Amniotic epithelial cell (primary cell): ENCODE measurements at regions not wholly inside any gene's neighbourhood (a gene's known extent, or its start where the extent isn't known, plus 50 kb on each side); places are given as distances from the start of the nearest gene placed in this dataset.

Source experiments
- DNase-seq: peaks from one replicate; pipeline ENCODE4 v3.0.0-alpha.2; 2010; ENCODE audit warnings: low read depth

DNA sequence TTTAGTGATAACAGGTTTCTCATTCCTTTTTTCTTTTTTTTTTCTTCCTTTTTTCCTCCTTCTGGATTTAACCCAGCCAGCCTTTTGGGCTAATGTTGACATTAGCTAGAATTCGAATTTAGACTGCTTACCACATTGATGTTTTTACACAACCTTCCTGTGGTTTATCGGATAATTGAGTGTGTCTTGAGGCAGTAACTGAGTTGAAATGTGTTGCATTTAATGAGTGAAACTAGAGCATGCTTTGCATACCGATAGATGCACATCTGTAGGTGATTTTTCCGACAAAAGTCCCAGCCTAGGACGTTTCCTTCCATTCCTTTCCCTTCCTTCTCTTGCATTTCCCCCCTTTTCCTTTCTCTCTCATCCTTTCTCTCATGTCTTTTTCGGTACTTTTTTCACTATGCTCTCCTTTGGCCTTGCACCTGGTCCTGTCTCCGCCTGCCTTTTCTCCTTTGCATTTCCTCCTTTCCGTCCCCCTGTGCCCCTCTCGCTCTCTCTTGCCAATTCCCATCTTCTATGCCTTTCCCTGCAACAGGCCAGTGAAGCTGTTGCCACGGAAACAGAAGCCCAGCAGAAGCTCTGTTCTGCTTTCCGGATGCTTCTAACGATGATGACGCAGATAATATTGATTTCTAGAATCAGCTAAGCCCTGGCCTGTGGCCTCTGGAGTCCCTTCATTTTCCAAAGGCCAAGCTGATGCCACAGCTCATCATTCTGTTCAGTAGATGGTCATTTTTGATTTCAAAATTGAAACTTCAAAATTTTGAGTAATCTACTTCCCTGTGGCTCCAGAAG, 76.1 kb downstream of the SLC25A47 start:
- DNase-seq, result no peak

DNA sequence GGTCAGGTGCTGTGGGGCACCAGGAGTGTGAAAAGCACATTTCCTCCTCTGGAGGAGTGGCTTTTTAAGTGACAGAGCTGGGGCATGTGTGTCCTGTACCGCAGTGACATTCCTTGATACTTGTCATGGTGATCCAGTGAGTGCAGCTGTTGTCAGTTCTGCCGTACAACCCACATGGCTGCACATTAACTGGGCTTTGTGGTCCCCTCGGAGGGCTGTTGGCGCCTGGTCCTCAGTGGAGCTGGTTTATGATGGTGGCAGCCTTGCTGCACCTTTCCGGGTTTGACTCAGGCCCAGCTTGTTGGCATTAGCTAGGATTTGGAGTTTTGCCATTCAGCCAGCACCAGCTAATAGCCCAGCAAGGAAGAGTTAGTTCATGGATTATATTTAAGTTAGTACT, 77.0 kb downstream of the SLC25A47 start:
- no peak for DNase-seq

DNA sequence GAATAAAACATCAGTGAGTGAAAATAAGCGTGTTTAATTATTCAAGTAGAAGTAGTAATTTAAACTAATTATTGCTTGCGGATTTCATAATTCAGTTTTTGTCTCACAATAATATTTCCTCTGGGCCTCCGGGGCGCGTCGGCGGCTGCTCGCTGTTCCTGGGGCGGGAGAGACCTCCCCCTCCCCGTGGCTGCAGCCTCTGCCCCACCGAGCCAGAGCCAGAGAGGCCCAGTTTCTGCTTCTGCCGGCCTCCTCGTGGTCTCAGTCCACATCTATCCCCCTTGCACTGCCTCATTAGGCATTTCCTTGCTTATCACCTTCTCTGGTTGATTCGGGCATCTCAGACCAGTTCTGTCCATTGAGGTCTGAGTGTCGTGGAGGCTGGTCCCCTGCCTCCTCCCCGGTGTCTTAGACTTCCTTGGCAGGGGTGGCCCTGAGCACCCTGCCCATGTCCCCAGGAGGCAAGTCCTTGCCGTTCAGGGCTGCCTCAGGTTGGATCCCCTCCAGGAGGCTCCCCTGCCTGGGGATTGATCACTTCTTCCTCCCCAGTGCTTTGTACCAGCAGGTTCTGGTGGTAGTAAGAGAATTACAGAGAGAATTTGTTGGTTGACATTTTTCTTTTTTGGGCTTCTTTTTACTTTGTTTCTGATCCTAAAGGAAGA, 78.0 kb downstream of the SLC25A47 start:
- no peak for DNase-seq

DNA sequence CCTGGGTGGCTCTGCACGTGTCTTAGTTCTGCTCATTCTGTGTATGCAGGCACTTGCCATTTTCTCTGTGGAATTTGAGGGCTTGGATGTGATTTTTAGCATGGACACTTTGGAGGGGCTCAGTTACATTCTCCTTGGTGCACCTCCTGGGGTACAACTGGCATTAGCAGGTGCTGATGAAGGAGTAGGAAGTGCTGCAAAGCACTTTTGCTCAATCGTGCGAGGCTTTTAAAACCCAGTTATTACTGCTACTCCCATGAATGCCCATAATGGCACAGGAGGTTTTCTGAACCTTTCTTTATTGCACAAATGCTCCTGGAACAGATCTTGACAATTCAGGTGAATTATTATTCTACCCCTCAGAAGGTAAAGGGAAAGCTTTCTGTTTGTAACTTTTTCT, 78.7 kb downstream of the SLC25A47 start:
- DNase-seq, result no peak

DNA sequence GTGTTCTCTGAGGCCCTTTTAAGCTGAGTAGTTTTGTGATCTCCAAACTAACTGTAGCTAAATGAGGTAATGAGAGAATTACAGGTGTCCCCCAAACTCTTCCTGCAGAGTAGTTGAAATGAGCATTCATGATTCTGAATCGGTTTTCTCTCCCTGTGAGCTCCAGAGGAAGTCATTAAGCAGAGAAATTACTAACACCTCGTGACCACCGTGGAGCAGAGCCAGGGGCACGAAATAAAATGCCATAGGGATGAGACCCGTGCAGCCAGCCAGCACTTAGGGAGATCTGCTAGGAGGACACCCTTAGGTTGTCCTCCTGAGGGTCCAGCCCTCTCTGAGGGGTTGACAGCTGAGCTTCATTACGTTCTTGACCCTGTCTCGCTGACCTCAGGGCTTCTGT, 79.5 kb downstream of the SLC25A47 start:
- no peak for DNase-seq

DNA sequence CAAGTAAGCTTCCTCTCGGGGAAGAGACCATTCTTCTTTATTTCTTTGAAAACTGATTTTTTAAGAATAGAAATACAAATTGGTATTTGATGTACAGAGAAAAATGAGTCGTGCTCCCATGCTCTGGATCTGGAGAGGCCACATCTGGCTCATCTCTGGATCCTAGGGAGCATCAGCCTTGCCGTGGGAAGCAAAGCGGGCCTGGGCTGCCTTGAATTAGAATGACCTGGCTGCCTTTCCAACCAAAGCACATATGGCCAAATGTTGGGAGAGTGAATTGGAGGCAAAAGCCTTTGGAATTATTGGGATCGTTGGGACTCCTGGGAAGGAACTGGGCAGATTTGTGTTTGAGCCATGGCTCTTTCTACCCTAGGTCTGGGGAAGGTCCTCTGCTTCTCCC, 80.0 kb downstream of the SLC25A47 start:
- no peak for DNase-seq

DNA sequence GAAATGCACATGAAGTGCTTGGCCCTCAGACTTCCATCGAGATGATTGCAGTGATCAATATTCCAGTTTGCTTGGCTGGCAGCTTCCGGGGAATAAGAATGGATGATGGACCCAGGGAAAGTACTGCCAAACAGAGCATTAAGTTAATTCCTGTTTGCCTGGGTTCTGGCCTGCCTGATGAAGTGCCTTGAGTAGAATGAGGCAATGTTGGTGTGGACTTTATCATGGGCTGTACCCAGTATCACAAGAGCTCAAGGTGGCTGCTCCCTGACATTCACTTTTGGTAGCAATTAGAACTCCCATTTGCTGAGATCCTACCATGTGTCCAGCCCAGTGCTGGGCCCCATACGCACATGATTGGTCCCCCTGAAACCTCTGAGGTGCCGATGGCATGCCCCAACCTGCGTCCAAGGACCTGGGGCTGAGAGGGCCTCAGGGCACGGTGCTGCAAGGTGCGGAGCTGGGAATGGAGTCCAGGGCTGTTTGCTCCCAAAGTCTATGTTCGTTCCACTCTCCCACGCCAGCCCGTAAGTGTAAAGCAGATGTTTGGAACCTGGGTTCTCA, 80.7 kb downstream of the SLC25A47 start:
- DNase-seq, result no peak

DNA sequence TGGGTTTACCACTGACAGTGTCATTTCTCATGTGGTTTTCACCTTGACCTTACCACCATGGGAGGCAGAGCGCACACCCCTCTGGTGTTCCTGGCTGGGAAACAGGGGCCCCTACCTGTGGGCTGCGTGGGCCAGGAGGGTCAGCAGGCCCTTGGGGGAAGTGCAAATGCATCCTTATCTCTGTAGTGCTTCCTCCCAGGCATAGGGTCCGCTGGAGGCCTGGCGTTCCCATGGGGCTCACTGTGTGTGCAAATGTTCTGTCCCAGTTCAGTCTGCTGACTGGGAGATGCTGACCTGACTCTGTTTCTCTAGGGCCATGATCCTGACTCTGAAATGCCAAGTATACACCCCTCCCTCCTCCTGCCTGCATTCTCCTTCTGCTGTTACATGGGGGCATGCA, 81.3 kb downstream of the SLC25A47 start:
- DNase-seq, result no peak

DNA sequence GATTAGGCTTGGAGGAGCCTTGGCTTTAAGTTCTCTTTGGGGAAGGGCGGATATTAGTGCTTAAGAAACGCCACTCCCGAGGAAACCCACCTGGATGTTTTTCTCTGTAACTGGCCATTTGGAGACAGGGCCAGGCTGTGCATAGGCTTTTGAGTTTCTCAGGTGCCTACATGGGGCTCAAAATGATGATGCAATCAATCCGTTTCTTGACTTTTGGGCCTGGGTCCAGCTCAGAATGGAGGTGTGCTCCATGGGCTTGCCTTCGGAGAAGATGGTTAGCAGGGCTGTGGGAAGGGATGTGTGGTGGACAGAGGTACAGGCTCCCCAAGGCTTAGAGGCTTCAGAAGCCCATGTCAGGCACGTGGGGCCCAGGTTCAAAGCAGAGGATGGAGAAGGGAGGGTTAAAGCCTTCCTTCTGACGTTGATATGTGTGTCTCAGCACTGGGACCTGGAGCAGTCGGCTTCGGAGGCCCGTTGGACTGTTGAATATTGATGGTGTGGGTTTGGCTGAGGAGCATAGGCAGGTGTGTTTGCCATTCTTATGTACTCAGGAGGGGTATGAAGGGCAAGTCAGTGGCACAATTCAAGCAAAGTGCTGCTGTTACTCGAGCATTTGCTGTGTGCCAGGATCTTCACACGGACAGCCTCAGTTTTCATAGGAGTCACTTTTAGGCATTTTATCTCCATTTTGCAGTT, 82.8 kb downstream of the SLC25A47 start:
- no peak for DNase-seq

DNA sequence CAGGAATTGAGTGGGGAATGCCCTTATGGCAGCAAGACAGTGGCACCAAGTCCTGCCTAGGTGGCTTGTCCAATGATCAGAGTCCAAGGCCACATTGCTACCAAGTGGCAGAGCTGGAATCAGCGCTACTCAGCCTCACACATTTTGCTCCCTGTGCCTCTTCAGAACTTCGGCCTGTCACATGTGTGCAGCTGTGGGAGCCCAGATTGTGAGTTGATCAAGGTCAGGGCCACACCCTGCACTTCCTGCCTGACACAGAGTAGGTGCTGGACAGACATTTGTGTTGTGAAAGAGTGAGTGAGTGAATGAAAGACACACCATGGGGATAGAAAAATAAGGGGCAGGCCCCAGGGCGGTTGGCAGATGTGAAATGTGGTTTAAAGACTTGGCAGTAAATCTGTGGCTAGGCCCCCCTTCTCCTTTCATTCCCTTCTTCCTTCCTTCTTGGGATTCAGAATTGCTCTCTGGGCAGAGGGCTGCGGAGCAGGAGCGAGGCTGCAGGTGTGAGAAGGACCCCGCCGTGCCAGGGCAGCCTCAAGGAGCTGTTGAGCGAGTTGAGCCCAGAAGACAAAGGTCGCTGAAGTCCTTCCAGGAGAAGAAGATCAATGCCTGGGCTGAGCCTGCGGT, 83.5 kb downstream of the SLC25A47 start:
- DNase-seq, result peak; percentile 39

DNA sequence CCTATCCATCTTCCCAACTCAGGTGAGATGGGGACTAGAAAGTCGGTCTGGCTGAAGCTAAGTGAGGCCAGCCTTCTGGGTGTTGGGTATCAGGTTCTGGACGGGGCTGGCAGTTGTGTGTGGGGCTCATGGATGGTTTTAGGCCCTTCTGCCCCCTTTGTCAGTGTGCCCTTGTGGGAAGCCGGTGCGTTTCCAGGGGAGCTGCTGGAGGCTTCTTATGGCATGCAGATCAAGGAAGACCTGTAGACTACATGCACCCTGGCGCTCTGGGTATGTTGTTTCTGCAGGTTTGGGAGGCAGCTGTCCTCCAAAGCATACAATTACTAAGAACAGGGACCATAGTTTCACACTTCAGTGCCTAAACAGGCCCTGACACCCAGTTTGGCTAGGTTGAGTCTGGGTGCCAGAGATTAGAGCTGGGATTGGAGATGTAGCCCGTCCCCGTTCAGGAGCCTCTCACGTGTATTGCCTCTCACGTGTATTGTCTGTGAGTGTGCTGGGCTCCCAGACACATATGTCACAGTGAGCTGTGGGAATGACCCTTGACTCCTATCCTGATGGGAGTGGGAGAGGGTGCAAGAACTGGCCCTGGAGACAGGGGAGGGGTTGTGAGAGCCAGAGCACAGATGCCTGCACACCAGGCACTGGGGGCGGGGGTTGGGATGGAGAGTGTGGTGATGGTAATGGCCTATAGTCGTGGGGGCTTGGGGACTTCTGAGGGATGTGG, 84.4 kb downstream of the SLC25A47 start:
- no peak for DNase-seq

DNA sequence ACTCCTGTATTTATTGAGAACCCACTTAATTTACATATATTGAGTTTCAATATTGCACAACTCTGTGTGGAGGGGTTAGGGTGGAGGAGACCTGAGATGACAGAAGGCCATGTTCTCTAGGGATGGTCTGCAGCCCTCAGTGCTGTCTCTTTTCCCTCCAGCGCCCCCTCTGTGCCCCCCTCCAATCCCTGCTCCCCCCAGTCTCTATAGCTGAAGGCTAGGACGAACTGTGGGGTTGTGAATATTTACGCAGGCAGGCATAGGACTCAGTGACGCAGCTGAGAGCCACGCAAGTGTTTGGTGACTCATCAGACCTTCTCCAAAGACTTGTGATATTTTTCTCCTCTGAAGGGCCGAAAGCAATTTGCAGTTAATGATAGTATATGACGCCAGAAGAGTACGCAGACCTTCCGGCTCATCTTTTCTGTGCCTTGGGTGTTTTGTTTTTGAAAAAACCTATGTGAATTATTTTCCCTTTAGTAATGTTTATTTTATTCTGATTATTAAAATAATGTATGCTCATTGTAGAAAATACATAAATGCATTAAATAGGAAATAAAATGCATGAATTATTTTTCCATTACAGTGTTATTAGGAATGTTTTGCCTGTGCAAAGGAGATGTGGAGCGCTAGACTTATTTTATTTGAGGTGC, 85.3 kb downstream of the SLC25A47 start:
- peak; percentile 91 for DNase-seq

DNA sequence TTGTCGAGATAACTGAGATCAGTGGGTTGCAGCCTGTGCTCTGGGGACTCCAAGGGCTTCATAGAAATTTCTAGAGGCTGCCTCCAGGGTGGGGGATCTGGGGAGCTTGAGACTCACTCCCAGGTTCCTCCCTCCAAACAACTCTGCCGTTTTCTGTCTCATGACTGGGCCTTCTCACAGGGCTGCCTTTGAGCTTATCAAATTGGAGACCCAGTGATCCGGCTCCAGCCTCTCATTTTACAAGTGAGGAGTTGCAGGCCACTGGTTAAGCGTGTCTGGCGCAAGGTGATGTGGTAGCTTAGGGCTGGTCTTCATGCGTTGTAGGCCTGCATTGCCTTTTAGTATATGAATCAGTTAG, 85.8 kb downstream of the SLC25A47 start:
- peak; percentile 48 for DNase-seq

DNA sequence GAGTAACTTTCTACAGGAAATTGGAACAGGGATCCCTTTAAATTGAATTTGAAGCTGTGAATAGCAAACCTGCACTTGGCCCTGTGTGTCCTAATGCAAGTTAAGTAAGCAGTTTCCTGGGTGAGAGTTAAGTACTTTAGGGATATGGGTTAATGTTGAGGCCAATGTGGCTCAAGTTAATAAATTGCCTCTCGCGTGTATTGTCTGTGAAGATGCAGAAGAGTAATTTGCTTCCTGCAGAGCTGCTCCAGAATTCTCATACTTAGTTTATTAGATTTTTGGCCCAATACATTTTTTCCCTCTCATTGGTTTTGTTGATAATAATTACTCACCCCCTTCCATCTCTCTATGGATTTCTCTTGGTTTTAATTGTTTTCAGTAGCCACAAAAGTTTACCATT, 86.5 kb downstream of the SLC25A47 start:
- DNase-seq, result no peak

DNA sequence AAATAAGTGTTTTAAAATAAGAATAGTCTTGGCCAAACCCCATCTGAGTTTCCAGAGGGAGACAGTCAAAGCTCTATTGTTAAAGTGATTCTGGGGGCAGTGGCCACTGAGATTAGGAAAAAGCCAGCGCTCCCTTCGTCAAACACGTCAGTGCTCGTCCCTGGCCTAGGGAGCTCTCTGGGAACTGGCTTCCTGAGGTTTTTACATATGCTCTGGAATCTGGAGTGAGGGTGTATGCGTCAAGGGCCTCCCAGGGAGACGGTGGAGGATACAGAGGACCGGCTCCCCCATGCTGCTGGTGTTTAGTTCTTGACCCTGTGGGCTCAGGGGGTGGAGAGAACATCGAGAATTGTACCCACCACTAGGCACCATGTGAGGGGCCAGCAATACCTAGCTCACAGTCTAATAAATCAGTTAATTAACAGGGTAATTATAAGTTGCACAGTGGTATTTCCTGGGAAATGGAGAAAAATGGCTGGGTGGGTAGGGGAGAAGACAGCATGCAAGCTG, 87.0 kb downstream of the SLC25A47 start:
- peak; percentile 66 for DNase-seq

DNA sequence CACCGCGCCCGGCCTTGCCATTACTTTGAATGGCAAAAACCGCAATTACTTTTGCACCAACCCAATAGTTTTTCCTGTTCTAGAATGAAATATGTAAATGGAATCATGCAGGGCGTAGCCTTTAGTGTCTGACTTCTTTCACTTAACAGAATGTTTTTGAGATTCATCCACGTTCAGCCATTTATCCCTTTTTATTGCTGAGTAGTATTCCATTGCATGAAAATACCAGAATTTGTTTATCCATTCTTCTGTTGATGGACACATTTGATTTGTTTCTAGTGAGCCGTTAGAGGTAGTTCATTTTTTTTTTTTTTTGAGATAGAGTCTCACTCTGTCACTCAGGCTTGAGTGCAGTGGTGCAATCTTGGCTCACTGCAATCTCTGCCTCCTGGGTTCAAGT, 90.6 kb downstream of the SLC25A47 start:
- no peak for DNase-seq

DNA sequence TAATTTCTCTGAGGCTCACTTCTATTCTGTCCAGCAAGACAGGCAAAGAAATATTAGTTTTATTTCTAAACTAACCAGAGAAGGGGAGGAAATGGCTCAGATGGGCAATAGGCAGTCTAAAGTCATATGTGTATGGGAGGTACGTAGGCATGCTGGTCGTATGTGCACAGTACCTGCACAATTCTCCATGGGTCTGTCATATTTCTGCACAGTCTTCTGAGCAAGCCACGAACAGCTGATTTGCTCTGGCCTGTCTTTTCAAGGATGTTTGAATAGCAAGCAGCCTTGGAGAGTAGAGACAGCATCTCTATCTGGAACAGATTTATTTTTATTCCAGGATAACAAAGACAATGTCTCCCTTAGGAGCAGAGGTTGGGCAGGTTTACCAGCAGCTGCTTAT, 92.1 kb downstream of the SLC25A47 start:
- DNase-seq, result no peak

DNA sequence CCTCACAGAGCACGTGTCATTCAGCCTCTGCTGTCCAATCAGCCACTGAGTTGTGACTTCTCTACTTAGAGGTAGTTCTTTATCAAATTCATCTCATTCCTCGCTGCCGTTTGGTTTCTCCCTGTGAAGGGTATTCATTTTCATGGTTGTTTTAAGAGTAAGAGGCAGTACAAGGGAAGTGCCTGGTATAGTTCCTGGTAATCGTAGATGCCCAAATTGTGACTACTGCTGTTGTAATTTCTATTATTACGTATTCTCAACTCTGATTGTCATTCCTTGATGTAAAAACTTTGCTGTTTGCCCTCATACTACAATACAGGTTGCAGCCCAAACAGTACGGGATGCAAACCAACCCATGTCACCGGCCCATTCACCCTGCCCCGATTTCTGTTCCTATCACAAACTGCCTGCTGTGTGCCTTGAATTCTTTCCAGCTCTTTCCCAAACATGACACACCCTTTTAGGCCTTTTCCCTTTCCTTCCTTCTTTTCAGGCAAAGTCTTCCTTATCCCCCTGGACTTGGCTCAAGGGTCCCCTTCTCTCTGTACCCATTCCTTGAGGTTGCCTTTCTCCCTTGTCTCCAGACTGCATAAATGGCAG, 93.0 kb downstream of the SLC25A47 start:
- no peak for DNase-seq

DNA sequence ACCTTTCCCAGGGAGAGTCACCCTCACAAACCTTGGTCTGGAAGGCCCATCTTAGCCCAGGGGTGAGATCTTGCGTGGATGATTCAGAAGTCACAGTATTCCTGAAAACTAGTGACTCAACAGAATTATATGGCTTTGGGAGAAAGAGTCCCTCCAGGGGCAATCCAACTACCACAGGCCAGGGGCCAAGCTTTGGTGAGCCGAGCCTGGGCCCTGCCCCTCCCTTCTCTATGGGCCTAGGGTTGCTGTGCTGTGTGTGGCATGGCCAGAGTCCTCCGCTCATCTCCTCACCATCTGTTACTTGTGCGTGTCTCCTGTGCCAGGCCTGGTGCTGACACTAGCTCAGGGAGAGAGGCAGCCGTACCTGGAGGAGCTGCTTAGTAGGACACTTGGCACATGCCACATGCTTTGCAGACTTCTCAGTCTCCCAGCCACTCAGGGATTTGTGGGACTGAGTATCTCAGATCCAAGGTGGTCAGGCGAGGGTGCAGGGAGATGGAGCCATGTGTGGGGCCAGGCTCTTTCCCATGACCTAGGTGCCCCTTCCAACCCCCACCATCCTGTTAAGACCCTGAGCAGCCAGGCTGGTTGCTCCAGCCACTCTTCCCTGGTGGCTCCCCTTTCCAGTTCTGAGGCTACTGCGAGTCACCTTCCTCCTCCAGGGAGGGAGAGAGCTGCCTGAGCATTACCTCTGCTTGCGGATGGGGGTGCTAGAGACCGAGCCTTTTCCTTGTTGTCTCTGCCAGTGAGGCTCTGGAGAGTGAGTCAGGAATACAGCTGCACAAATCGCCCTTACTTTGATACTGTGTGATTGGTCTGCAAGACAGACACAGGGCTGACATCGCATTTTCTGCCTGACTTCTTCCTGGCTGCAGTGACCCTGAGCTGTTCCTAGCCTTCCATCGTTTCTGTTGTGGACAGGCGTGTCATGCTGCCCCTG, 94.1 kb downstream of the SLC25A47 start:
- DNase-seq, result peak; percentile 92
